MG63 (cell line): ENCODE measurements at regions not wholly inside any gene's neighbourhood (a gene's known extent, or its start where the extent isn't known, plus 50 kb on each side); places are given as distances from the start of the nearest gene placed in this dataset.
"Not testable (repeated sequence)": the region's sequence is repeated elsewhere in the genome, so short reads cannot be mapped to it uniquely, and the experiment has no call there.

Experiments used
- DNase-seq: peaks from one replicate; pipeline ENCODE4 v3.0.0-alpha.2; 2020
- H3K27me3 ChIP-seq: fragments of 250-450 bp; sonication (Bioruptor Pico); 2 replicates; pipeline ENCODE4 v1.5.1; 2020; ENCODE audit warnings: mild to moderate bottlenecking, moderate library complexity
- H3K36me3 ChIP-seq: fragments of 250-450 bp; sonication (Bioruptor Pico); 2 replicates; pipeline ENCODE4 v1.5.1; 2020; ENCODE audit warnings: mild to moderate bottlenecking, moderate library complexity
- H3K4me3 ChIP-seq: fragments of 250-450 bp; sonication (Bioruptor Pico); 2 replicates; pipeline ENCODE4 v1.5.1; 2020; ENCODE audit warnings: mild to moderate bottlenecking, moderate library complexity
- H3K9me3 ChIP-seq: fragments of 250-450 bp; sonication (Bioruptor Pico); 2 replicates; pipeline ENCODE4 v1.5.1; 2020; ENCODE audit warnings: mild to moderate bottlenecking, moderate library complexity

DNA sequence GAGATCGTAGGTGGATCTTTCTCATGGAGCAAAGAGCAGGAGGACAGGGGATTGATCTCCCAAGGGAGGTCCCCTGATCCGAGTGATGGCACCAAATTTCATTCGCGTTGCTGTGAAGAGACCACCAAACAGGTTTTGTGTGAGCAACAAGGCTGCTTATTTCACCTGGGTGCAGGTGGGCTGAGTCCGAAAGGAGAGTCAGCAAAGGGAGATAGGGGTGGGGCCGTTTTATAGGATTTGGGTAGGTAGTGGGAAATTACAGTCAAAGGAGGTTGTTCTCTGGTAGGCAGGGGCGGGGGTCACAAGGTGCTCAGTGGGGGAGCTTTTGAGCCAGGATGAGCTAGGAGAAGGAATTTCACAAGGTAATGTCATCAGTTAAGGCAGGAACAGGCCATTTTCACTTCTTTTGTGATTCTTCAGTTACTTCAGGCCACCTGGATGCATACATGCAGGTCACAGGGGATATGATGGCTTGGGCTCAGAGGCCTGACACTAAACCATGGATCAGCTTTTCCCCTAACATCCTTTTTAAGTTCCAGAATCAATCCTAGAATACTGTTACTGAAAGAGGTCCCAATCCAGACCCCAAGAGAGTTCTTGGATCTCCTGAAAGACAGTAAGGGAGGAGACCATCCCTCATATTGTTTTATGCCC lies 110.6 kb upstream of the PPM1J start:
- not testable (repeated sequence) for H3K4me3 ChIP-seq, H3K9me3 ChIP-seq, DNase-seq, H3K36me3 ChIP-seq, H3K27me3 ChIP-seq

- not testable (repeated sequence) for H3K9me3 ChIP-seq, H3K27me3 ChIP-seq, H3K36me3 ChIP-seq
These were observed 109.9 kb upstream of the PPM1J start for GRCh38 chr1:112825075-112825474.

DNA sequence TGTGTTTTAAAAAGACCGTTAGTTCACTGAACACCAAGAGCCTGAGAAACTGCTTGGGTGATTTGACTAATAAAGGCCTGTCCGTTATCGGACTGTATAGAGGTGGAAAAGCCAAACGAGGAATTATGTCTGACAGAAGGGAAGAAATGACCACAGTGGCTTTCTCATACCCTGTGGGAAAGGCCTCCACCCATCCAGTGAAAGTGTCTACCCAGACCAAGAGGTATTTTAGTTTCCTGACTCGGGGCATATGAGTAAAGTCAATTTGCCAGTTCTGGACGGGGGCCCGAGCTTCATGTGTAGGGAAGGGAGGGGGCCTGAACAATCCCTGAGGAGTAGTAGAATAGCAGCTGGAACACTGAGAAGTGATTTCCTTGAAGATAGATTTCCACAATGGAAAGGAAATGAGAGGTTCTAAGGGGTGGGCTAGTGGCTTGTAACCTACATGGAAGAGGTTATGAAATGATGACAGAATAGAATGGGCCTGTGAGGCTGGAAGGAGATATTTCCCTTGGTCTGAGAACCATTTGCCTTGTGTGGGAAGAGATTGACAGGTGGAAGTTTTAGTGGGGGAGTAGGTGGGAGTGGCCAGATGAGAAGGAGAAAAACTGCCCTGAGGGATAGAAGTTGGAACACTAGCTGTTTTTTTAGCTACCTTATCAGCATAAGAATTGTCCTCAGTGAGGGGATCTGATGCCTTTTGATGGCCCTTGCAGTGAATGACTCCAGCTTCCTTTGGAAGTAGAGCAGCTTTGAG lies 106.4 kb upstream of the PPM1J start:
- H3K27me3 ChIP-seq, H3K36me3 ChIP-seq, H3K4me3 ChIP-seq, H3K9me3 ChIP-seq, DNase-seq: not testable (repeated sequence)

More at GRCh38 chr1:112825075-112825474, 109.9 kb upstream of the PPM1J start:
- not testable (repeated sequence) for H3K4me3 ChIP-seq, DNase-seq

GRCh38 chr1:112818990-112819689 lies 104.0 kb upstream of the PPM1J start:
- H3K27me3 ChIP-seq: no peaks in the 10 kb centered on the region
- H3K9me3 ChIP-seq: no peaks in the 10 kb centered on the region
- no peaks in the 10 kb centered on the region for H3K36me3 ChIP-seq
- peak; percentile 53 for DNase-seq
- H3K4me3 ChIP-seq: no peak overlapping the region

DNA sequence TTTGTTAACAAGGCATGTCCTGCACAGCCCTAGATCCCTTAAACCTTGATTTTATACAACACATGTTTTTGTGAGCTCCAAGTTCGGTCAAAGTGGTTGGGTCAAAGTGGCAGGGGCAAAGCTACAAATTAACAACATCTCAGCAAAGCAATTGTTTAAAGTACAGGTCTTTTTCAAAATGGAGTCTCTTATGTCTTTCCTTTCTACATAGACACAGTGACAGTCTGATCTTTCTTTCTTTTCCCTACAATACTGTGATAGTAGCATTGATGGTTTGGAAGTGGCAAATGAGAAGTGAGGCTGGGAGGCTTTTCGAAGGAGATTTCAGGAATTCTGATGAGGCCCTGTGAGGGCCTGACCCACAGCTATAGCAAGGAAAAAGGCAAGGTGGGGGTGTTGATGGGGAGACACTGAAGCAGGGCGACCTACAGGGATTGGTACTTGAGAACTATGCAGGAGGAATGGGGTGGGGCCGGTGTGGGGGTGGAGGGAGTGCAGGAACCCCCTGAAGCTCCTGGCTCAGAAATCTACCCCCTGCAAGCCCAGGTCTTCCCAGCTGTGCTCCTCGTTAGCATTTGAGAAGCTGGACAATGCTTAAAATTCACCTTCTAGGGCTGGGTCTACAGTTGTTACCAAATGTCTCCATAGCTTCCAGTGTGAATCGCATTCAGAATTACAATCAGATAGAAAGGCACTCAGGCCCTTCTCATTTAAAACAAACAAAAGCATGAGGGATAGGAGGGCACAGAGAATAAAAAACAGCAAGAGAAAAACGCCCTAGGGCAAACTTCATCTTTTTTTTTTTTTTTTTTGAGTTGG lies 102.6 kb upstream of the PPM1J start:
- no peaks in the 10 kb centered on the region for H3K36me3 ChIP-seq
- H3K27me3 ChIP-seq: no peaks in the 10 kb centered on the region
- no peak for DNase-seq
- H3K9me3 ChIP-seq: no peaks in the 10 kb centered on the region
- no peak overlapping the region for H3K4me3 ChIP-seq

GRCh38 chr1:112815376-112815775 lies 100.2 kb upstream of the PPM1J start:
- no peaks in the 10 kb centered on the region for H3K36me3 ChIP-seq
- H3K9me3 ChIP-seq: no peaks in the 10 kb centered on the region
- no peak for DNase-seq
- H3K4me3 ChIP-seq: no peak overlapping the region
- H3K27me3 ChIP-seq: no peaks in the 10 kb centered on the region

GRCh38 chr1:112814645-112815044 lies 99.5 kb upstream of the PPM1J start:
- not testable (repeated sequence) for H3K36me3 ChIP-seq, H3K9me3 ChIP-seq, H3K27me3 ChIP-seq, H3K4me3 ChIP-seq, DNase-seq

DNA sequence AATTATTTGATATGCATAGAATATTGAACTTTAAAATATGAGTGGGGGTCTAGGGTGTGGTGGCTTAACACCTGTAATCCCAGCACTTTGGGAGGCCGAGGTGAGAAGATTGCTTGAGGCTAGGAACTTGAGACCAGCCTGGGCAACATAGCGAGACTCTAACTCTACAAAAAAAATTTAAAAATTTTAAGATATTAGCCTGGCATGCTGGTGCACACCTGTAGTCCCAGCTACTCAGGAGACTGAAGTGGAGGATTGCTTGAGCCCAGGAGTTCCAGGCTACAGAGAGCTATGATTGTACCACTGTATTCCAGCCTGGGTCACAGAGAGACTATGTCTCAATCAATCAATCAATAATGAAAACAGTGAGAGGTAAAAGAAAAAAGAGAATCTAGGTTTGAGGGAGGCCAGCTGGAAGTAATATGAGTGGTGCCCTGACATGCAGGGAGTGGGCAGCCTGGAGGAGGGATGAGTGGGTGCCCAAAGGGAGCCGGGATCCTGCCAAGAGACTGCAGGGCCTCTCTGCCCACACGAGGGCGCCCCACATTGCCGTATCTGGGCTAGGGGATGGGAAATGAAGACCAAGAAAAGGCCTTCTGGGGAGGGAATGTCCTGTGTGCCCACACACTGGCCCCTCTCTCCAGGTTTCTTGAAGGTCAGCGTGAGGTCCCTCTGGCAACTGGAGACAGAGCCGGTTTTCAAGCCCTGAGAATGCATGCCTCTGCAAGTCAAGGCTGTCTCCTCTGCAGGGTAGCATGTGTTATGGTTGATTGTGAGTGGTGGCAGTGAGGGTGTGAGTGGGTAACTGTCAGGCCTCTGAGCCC lies 93.9 kb upstream of the PPM1J start:
- H3K36me3 ChIP-seq: no peaks in the 10 kb centered on the region
- H3K9me3 ChIP-seq: no peaks in the 10 kb centered on the region
- H3K4me3 ChIP-seq: no peak overlapping the region
- H3K27me3 ChIP-seq: no peaks in the 10 kb centered on the region
- DNase-seq: peak; percentile 79

DNA sequence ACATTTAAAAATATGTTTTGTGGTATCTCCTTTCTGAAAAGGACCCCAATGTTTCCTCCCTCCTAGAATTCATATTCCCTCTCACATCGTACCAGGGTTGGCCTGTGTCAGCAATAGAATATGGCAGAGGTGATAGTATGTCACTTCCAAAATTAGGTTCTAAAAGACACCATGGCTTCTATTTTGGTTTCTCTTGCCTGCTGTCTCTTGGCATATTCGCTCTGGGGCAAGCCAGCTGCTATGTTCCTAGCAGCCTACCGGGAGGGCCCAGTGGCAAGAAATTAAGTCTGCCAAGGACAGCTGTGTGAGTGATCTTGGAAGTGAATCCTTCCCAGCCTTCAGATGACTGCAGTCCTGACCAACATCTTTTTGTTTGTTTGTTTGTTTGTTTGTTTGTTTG lies 92.9 kb upstream of the PPM1J start:
- no peak overlapping the region for H3K4me3 ChIP-seq
- no peak for DNase-seq
- no peaks in the 10 kb centered on the region for H3K9me3 ChIP-seq
- no peaks in the 10 kb centered on the region for H3K27me3 ChIP-seq
- H3K36me3 ChIP-seq: no peaks in the 10 kb centered on the region

DNA sequence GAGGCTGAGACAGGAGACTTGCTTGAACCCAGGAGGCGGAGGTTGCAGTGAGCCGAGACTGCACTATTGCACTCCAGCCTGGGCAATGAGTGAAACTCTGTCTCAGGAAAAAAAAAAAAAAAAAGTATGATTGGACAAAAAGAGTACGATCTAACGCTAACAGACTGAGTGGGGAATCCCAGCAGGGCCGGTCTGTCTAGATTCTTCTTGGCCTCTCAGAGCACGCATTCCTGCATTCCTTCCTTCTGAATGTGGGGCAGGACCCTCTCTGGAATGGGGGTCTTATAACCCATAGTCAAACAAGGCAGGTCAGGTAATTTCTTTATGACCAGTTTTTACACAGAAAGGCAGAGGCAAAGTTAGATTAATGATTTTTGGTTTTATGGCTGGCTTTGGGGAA lies 92.0 kb upstream of the PPM1J start:
- Histone ChIP-seq H3K27me3 (no peaks in the 10 kb centered on the region), H3K9me3 (no peaks in the 10 kb centered on the region), H3K4me3 (no peak overlapping the region), H3K36me3 (no peaks in the 10 kb centered on the region)
- no peak for DNase-seq

DNA sequence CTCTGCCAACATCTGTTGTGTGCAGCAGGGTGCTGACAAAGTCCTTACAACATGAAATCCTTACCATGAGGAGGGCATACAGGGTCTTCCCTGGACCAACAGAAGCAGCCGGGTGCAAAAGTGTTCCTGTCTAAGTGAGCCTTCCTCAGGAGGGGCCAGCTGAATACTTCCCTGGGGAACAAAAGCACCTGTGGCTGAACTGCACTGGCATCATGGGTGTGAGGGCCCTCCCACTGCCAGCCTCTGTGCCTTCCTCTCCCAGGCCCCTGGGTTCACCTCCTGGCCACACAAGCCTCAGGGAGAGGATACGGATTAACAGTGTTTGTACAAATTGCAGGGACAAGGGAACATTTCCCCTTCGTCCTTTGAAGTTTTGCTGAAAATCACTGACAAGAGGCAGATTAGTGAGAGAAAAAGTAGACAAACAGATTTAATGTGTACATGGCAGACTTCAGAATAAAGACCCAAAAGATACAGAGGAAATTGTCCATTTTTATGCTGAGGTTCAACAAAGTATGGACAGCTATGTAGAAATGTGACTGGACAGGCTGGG lies 91.0 kb upstream of the PPM1J start:
- Histone ChIP-seq H3K36me3 (no peaks in the 10 kb centered on the region), H3K4me3 (no peak overlapping the region), H3K27me3 (no peaks in the 10 kb centered on the region), H3K9me3 (no peaks in the 10 kb centered on the region)
- DNase-seq: no peak

DNA sequence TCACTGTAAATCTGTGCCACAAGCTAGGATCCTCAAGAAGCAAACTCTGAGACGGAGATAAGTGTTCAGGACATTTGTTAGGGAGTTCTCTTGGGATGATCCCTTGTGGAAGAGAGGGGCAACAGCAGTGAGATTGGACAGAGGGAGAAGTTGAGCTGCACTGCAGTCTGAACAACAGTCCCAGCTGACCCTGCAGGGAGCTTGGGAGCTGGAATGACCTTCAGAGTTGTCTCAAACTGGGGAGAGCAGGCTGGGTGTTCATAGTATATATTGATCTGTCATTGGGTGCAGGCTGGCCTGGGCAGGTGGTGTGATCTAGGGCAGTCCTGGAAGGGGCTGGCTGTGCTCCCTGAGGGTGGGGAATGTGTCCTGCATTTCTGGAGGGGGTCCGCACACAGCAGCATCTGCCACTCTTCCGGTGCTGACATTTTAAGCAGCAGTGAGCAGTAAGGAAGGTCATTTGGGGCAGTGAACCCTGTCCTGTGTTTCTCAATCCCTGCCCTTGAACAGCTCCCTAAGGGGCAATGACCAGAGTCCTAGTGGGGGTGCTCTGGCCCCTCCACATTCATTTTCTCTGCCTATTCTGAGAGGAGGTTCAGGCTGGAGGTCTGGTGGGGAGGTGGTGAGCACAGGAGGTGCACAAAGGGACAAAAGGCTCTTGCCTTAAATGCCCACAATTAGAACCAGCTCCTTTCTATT lies 90.2 kb upstream of the PPM1J start:
- Histone ChIP-seq H3K36me3 (no peaks in the 10 kb centered on the region), H3K4me3 (no peak overlapping the region), H3K9me3 (no peaks in the 10 kb centered on the region), H3K27me3 (no peaks in the 10 kb centered on the region)
- DNase-seq: no peak

- DNase-seq: peak; percentile 72
- no peaks in the 10 kb centered on the region for H3K36me3 ChIP-seq
- H3K9me3 ChIP-seq: no peaks in the 10 kb centered on the region
- no peak overlapping the region for H3K4me3 ChIP-seq
- H3K27me3 ChIP-seq: no peaks in the 10 kb centered on the region
These were observed 89.0 kb upstream of the PPM1J start for GRCh38 chr1:112803906-112804762.

GRCh38 chr1:112800289-112800688 lies 85.2 kb upstream of the PPM1J start:
- Histone ChIP-seq H3K27me3 (no peaks in the 10 kb centered on the region), H3K9me3 (no peaks in the 10 kb centered on the region), H3K36me3 (no peaks in the 10 kb centered on the region), H3K4me3 (no peak overlapping the region)
- DNase-seq: no peak

DNA sequence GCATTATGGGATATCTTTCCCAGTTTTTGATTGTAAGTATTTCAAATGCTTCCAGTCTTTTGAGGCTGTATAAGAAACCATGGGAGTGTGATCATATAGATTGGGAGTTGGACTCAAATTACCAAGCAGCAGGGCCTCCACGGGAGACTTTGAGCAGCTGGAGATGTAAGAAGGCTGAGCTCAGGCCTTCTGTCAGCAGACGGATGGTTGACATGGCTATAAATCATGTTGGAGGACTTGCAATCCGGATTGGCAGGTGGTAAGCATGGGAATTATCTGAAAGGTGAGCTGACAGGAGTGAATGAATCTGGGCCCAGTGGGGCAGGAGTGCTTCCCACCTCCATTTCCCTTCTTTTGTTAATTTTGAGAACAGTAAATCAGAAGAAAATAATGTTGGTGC lies 83.2 kb upstream of the PPM1J start:
- Histone ChIP-seq H3K36me3 (no peaks in the 10 kb centered on the region), H3K4me3 (no peak overlapping the region), H3K9me3 (no peaks in the 10 kb centered on the region), H3K27me3 (no peaks in the 10 kb centered on the region)
- no peak for DNase-seq
